ENCODE measurements at regions not wholly inside any gene's neighbourhood (a gene's known extent, or its start where the extent isn't known, plus 50 kb on each side); places are given as distances from the start of the nearest gene placed in this dataset.

DNA sequence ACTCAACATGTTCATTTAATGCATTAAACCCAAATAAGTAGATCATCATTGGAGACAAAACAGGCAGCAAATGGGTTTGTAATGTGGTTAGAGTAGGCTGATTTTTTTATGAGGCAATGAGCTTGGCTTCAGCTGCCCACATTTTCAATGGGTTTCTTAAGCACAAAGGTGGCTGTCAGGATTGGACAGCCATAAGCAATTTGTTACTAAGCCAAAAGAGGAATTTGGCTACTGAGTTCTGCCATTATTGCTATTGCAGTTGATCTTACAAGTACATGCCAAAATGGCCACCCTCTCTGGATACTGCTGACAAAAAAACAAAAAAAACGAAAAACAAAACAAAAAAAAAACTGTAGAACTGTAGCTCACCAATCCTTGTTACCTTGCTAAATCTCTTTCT, 1348.0 kb upstream of the PIK3C3 start:
- Mint-ChIP-seq H3K27ac (ENCODE audit: unreplicated experiment) (no peak overlapping the region), H3K4me3 (ENCODE audit: unreplicated experiment) (no peak overlapping the region), H3K27me3 (ENCODE audit: insufficient read depth, unreplicated experiment) (peaks cover 2% of the 10 kb centered on the region), H3K36me3 (ENCODE audit: insufficient read depth, unreplicated experiment) (no peaks in the 10 kb centered on the region), H3K4me1 (ENCODE audit: low read depth, unreplicated experiment) (no peaks in the 10 kb centered on the region), H3K9me3 (ENCODE audit: unreplicated experiment) (no peaks in the 10 kb centered on the region)
- Histone ChIP-seq H3K27me3 (replicated peaks; ENCODE audit: control insufficient read depth, insufficient read depth, low read length) (no peaks in the 10 kb centered on the region), H3K4me3 (ENCODE audit: low read depth, low read length) (no peak overlapping the region), H3K4me1 (no peaks in the 10 kb centered on the region), H3K36me3 (ENCODE audit: control insufficient read depth, insufficient read depth, low read length) (no peaks in the 10 kb centered on the region), H3K9me3 (no peaks in the 10 kb centered on the region)
- BruUV-seq (replicated peaks): no TSS peak
- DNase-seq: no peak
- ChIA-PET POLR2A (no interaction called here), CTCF (no interaction called here)
- TF ChIP-seq, protein P1, sequence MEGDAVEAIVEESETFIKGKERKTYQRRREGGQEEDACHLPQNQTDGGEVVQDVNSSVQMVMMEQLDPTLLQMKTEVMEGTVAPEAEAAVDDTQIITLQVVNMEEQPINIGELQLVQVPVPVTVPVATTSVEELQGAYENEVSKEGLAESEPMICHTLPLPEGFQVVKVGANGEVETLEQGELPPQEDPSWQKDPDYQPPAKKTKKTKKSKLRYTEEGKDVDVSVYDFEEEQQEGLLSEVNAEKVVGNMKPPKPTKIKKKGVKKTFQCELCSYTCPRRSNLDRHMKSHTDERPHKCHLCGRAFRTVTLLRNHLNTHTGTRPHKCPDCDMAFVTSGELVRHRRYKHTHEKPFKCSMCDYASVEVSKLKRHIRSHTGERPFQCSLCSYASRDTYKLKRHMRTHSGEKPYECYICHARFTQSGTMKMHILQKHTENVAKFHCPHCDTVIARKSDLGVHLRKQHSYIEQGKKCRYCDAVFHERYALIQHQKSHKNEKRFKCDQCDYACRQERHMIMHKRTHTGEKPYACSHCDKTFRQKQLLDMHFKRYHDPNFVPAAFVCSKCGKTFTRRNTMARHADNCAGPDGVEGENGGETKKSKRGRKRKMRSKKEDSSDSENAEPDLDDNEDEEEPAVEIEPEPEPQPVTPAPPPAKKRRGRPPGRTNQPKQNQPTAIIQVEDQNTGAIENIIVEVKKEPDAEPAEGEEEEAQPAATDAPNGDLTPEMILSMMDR (IDR thresholded peaks at IDR 0.05; ENCODE audit: insufficient read depth in 1 of 2, low read depth in 1 of 2, low read length in 1 of 2, severe bottlenecking in 1 of 2, unreplicated experiment in 1 of 2): no peak
- intact Hi-C loops (cut with micrococcal nuclease; ENCODE audit: unreplicated experiment): no loop called here

DNA sequence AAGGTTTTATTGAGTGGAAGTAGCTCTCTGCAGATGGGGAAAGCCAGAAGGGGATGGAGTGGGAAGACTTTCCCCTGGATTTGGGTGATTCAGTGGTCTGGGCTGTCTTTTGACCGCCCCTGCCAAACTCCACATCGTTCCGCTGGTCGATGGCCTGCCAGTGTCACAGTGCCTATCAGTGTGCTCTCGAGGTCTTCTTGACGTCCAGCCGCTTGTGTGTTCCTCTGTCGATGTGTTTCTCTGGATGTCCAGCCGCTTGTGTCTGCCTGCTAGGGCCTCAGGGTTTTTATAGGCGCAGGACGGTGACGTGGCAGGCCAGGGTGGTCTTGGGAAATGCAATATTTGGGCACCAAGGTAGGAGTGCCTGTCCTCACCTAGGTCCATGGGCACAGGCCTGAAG, 1371.4 kb upstream of the PIK3C3 start:
- CTCF ChIA-PET: no interaction called here

DNA sequence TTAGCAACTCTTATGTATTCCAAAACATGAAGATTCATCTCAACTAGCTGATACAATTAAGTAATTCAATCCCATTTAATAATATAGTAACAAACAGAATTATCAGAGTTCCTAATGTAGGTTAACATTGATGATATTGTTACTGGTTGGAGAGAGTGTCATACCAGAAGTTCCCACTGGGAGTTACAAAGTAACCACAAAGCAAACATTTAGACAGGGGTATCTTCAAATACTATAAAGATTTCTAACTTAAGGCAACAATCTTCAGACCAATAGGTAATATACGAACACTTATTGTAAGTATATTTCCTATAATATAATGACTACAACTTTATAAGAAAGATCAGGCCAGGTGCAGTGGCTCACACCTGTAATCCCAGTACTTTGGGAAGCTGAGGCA, 1372.9 kb upstream of the PIK3C3 start:
- no peaks in the 10 kb centered on the region for H3K36me3 ChIP-seq (ENCODE audit: control insufficient read depth, insufficient read depth, low read length)
- no peak overlapping the region for H3K4me3 ChIP-seq (ENCODE audit: low read depth, low read length)
- TF ChIP-seq, protein P1 (IDR thresholded peaks at IDR 0.05; ENCODE audit: insufficient read depth in 1 of 2, low read depth in 1 of 2, low read length in 1 of 2, severe bottlenecking in 1 of 2, unreplicated experiment in 1 of 2): no peak
- H3K4me1 Mint-ChIP-seq (ENCODE audit: low read depth, unreplicated experiment): no peaks in the 10 kb centered on the region
- H3K9me3 ChIP-seq: no peaks in the 10 kb centered on the region
- ChIA-PET CTCF (no interaction called here), POLR2A (no interaction called here)
- intact Hi-C loops (cut with micrococcal nuclease; ENCODE audit: unreplicated experiment): no loop called here
- H3K27me3 ChIP-seq (replicated peaks; ENCODE audit: control insufficient read depth, insufficient read depth, low read length): no peaks in the 10 kb centered on the region
- DNase-seq: no peak
- H3K4me3 Mint-ChIP-seq (ENCODE audit: unreplicated experiment): no peak overlapping the region
- BruUV-seq (replicated peaks): no TSS peak
- H3K9me3 Mint-ChIP-seq (ENCODE audit: unreplicated experiment): no peaks in the 10 kb centered on the region
- H3K27ac Mint-ChIP-seq (ENCODE audit: unreplicated experiment): no peak overlapping the region
- H3K27me3 Mint-ChIP-seq (ENCODE audit: insufficient read depth, unreplicated experiment): no peaks in the 10 kb centered on the region
- H3K4me1 ChIP-seq: no peaks in the 10 kb centered on the region
- H3K36me3 Mint-ChIP-seq (ENCODE audit: insufficient read depth, unreplicated experiment): no peaks in the 10 kb centered on the region

More for the DNA sequence above, 1371.4 kb upstream of the PIK3C3 start:
- DNase-seq: no peak
- Histone ChIP-seq H3K27me3 (replicated peaks; ENCODE audit: control insufficient read depth, insufficient read depth, low read length) (no peaks in the 10 kb centered on the region), H3K36me3 (ENCODE audit: control insufficient read depth, insufficient read depth, low read length) (no peaks in the 10 kb centered on the region), H3K4me3 (ENCODE audit: low read depth, low read length) (no peak overlapping the region), H3K9me3 (no peaks in the 10 kb centered on the region), H3K4me1 (no peaks in the 10 kb centered on the region)
- no peaks in the 10 kb centered on the region for H3K36me3 Mint-ChIP-seq (ENCODE audit: insufficient read depth, unreplicated experiment)
- H3K9me3 Mint-ChIP-seq (ENCODE audit: unreplicated experiment): no peaks in the 10 kb centered on the region
- TF ChIP-seq, protein P1 (IDR thresholded peaks at IDR 0.05; ENCODE audit: insufficient read depth in 1 of 2, low read depth in 1 of 2, low read length in 1 of 2, severe bottlenecking in 1 of 2, unreplicated experiment in 1 of 2): no peak
- intact Hi-C loops (cut with micrococcal nuclease; ENCODE audit: unreplicated experiment): no loop called here
- H3K4me3 Mint-ChIP-seq (ENCODE audit: unreplicated experiment): no peak overlapping the region
- no peaks in the 10 kb centered on the region for H3K27me3 Mint-ChIP-seq (ENCODE audit: insufficient read depth, unreplicated experiment)
- BruUV-seq (replicated peaks): no TSS peak
- POLR2A ChIA-PET: no interaction called here
- no peaks in the 10 kb centered on the region for H3K4me1 Mint-ChIP-seq (ENCODE audit: low read depth, unreplicated experiment)
- no peak overlapping the region for H3K27ac Mint-ChIP-seq (ENCODE audit: unreplicated experiment)

Data from Caco-2 (cell line).